KMS-11 (cell line): ENCODE measurements at regions not wholly inside any gene's neighbourhood (a gene's known extent, or its start where the extent isn't known, plus 50 kb on each side); places are given as distances from the start of the nearest gene placed in this dataset.

Experiments
- H2AFZ ChIP-seq: fragments of 200-600 bp; sonication (generic); 2 replicates; pipeline ENCODE4 v1.6.1; 2016; ENCODE audit warnings: antibody characterized with exemption, mixed run types, low read depth
- H3K27ac ChIP-seq: fragments of 200-600 bp; sonication (generic); 2 replicates; pipeline ENCODE4 v1.6.1; 2016; ENCODE audit warnings: mild to moderate bottlenecking, mixed run types
- H3K27me3 ChIP-seq: fragments of 200-600 bp; sonication (generic); 2 replicates; pipeline ENCODE4 v1.6.1; 2017; ENCODE audit warnings: mild to moderate bottlenecking, low read depth, mixed run types, moderate library complexity; ENCODE audit not compliant: insufficient read depth
- H3K36me3 ChIP-seq: fragments of 200-600 bp; sonication (generic); 2 replicates; pipeline ENCODE4 v1.6.1; 2017; ENCODE audit warnings: mild to moderate bottlenecking, mixed run types; ENCODE audit not compliant: insufficient read depth
- H3K4me1 ChIP-seq: fragments of 200-600 bp; sonication (generic); 2 replicates; pipeline ENCODE4 v1.6.1; 2016; ENCODE audit warnings: mild to moderate bottlenecking, low read depth, mixed run types; ENCODE audit not compliant: poor library complexity, severe bottlenecking
- H3K4me2 ChIP-seq: fragments of 200-600 bp; sonication (generic); 2 replicates; pipeline ENCODE4 v1.7.0; 2016; ENCODE audit warnings: mild to moderate bottlenecking, mixed run types
- H3K4me3 ChIP-seq: fragments of 200-600 bp; sonication (generic); IDR thresholded peaks from 2 replicates; pipeline ENCODE4 v1.6.1; 2017; ENCODE audit warnings: low read depth, low read length, mixed read lengths; ENCODE audit not compliant: insufficient read depth
- H3K79me2 ChIP-seq: fragments of 200-600 bp; sonication (generic); 2 replicates; pipeline ENCODE4 v1.6.1; 2016; ENCODE audit warnings: low read depth, mixed run types; ENCODE audit not compliant: insufficient read depth
- H3K9ac ChIP-seq: fragments of 200-600 bp; sonication (generic); 2 replicates; pipeline ENCODE4 v1.6.1; 2016; ENCODE audit warnings: mild to moderate bottlenecking, mixed run types
- H4K20me1 ChIP-seq: fragments of 200-600 bp; sonication (generic); 2 replicates; pipeline ENCODE4 v1.6.1; 2016; ENCODE audit warnings: mild to moderate bottlenecking, mixed run types; ENCODE audit not compliant: insufficient read depth
- TF ChIP-seq, protein P1 (sequence below): fragments of 200-600 bp; sonication (generic); conservative IDR thresholded peaks from 2 replicates; pipeline ENCODE4 v1.6.1; 2017; ENCODE audit warnings: low read depth, mild to moderate bottlenecking, antibody characterized with exemption, low read length, moderate library complexity, mixed read lengths

DNA sequence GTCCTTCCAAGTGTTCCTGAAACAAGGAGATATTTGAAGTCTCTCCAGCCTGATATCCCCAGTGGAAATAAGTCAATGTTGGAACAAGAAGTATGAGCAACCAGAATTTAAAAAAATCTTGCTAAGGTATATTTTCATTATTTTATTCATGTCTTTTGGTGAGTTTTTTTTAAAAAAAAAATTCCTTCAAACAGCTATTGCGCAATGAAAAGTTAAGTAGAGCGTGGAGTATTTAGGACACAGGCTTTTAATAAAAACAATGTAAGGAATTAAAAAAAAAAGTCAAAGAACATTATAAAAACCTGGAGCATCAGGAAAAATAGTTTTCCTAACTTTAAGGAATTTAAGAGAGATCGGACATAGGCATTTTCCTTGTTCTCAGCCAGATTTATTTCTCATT, 940.4 kb downstream of the KCNJ2 start:
- Histone ChIP-seq H3K27ac (no peak overlapping the region), H3K27me3 (no peaks in the 10 kb centered on the region), H3K36me3 (no peaks in the 10 kb centered on the region), H3K4me1 (no peaks in the 10 kb centered on the region), H3K9ac (no peak overlapping the region), H3K79me2 (no peaks in the 10 kb centered on the region), H3K4me2 (no peak overlapping the region), H3K4me3 (no peak overlapping the region), H2AFZ (no peak overlapping the region), H4K20me1 (no peaks in the 10 kb centered on the region)
- TF ChIP-seq, protein P1, sequence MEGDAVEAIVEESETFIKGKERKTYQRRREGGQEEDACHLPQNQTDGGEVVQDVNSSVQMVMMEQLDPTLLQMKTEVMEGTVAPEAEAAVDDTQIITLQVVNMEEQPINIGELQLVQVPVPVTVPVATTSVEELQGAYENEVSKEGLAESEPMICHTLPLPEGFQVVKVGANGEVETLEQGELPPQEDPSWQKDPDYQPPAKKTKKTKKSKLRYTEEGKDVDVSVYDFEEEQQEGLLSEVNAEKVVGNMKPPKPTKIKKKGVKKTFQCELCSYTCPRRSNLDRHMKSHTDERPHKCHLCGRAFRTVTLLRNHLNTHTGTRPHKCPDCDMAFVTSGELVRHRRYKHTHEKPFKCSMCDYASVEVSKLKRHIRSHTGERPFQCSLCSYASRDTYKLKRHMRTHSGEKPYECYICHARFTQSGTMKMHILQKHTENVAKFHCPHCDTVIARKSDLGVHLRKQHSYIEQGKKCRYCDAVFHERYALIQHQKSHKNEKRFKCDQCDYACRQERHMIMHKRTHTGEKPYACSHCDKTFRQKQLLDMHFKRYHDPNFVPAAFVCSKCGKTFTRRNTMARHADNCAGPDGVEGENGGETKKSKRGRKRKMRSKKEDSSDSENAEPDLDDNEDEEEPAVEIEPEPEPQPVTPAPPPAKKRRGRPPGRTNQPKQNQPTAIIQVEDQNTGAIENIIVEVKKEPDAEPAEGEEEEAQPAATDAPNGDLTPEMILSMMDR, result no peak

DNA sequence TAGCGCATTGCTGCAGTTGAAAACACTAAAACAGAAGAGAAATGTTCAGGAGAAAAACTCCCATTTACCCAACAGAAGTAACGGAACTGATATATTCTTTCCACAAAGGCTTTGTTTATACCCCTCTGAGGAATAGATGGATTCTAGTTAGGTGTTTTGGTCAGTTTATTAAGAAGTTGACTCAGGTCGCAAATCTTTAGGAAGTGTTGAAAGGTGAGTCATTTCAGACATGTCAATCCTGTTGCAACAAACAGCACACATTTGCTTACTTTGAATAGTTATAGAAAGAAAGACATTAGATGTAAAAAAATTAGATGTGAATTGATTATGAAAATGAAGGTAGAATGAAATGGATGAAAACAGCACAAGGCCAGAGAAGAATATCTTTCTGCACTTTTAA, 941.0 kb downstream of the KCNJ2 start:
- Histone ChIP-seq H3K9ac (no peak overlapping the region), H3K36me3 (no peaks in the 10 kb centered on the region), H4K20me1 (no peaks in the 10 kb centered on the region), H3K27me3 (no peaks in the 10 kb centered on the region), H3K79me2 (no peaks in the 10 kb centered on the region), H3K4me3 (no peak overlapping the region), H2AFZ (no peak overlapping the region), H3K27ac (no peak overlapping the region), H3K4me1 (no peaks in the 10 kb centered on the region), H3K4me2 (no peak overlapping the region)
- TF ChIP-seq, protein P1, result no peak

DNA sequence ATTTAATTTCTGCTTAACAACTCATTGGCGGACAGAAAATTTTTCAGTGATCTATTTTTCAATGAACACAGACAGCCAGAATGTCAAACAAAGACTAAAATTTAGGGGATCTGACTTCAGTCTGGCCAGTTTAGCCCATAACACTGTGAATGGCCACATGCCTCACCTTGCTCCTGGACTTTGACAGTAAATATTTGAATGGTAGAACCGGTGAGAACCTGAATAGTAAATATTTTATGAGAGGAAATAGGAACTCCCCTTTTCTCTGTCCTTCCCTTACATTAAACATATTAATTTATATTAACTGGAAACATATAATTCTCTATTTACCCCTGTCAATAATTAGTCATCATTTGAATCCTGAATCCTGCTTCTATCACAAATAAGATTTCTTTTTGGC, 942.1 kb downstream of the KCNJ2 start:
- Histone ChIP-seq H3K79me2 (no peaks in the 10 kb centered on the region), H3K27ac (no peak overlapping the region), H3K4me1 (no peaks in the 10 kb centered on the region), H3K36me3 (no peaks in the 10 kb centered on the region), H4K20me1 (no peaks in the 10 kb centered on the region), H3K4me3 (no peak overlapping the region), H3K27me3 (no peaks in the 10 kb centered on the region), H2AFZ (no peak overlapping the region), H3K9ac (no peak overlapping the region), H3K4me2 (no peak overlapping the region)
- TF ChIP-seq, protein P1, result no peak

DNA sequence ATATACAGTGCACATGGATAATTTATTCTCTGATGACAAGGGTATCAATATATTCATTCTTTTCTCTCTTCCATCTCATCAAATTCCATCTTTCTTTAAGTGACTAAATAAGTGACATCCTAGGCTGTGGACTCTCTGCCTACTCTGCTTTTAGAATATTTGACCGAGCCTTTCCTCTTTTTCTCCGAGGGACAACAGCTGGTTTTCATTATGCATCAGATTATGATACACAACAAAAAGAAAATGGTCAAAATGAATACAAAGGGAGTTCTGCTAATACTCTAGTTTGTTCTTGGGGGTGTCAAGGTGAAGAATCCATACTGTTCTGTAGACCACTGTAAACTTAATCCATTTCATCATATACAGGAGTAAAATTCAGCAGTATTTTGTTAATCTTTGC, 942.6 kb downstream of the KCNJ2 start:
- H3K27me3 ChIP-seq, result no peaks in the 10 kb centered on the region
- no peak overlapping the region for H3K4me3 ChIP-seq
- no peak overlapping the region for H3K27ac ChIP-seq
- H3K79me2 ChIP-seq, result no peaks in the 10 kb centered on the region
- H4K20me1 ChIP-seq, result no peaks in the 10 kb centered on the region
- TF ChIP-seq, protein P1, result no peak
- H3K9ac ChIP-seq, result no peak overlapping the region
- H3K4me2 ChIP-seq, result no peak overlapping the region
- H3K36me3 ChIP-seq, result no peaks in the 10 kb centered on the region
- H3K4me1 ChIP-seq, result no peaks in the 10 kb centered on the region
- H2AFZ ChIP-seq, result no peak overlapping the region

DNA sequence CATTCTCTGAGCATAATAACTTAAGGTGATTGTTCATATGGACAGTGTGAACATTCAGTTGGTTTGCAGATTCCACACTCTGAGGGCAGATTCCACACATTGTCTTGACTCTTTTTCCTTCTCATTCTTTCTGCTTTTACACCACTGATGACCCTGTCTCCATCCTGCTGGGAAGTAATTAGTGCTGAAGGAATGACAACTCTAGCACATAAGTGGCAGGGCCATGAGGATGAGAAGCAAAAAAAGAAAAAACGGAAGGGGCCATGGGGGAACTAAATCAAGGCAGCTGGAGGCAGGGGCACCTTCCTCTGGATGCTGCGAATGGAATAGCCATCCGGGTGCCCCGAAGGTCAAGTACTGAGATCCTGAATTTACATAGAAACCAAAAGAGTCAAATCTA, 944.0 kb downstream of the KCNJ2 start:
- H3K9ac ChIP-seq, result no peak overlapping the region
- H3K4me2 ChIP-seq, result no peak overlapping the region
- H3K4me1 ChIP-seq, result no peaks in the 10 kb centered on the region
- no peak overlapping the region for H2AFZ ChIP-seq
- no peaks in the 10 kb centered on the region for H3K36me3 ChIP-seq
- no peaks in the 10 kb centered on the region for H3K27me3 ChIP-seq
- TF ChIP-seq, protein P1, result no peak
- no peaks in the 10 kb centered on the region for H4K20me1 ChIP-seq
- no peaks in the 10 kb centered on the region for H3K79me2 ChIP-seq
- H3K4me3 ChIP-seq, result no peak overlapping the region
- H3K27ac ChIP-seq, result no peak overlapping the region
